ENCODE measurements at regions not wholly inside any gene's neighbourhood (a gene's known extent, or its start where the extent isn't known, plus 50 kb on each side); places are given as distances from the start of the nearest gene placed in this dataset.
"Not testable (repeated sequence)": the region's sequence is repeated elsewhere in the genome, so short reads cannot be mapped to it uniquely, and the experiment has no call there.

GRCh38 chr16:7775072-7775488 lies 442.4 kb downstream of the RBFOX1 start:
- no peak for TF ChIP-seq CTCF (IDR thresholded peaks at IDR 0.05; ENCODE audit: borderline replicate concordance, insufficient read depth, low read depth, low read length)
- H3K4me3 ChIP-seq (ENCODE audit: low read depth, low read length), result no peak overlapping the region

GRCh38 chr16:7772722-7773121 lies 440.1 kb downstream of the RBFOX1 start:
- H3K4me3 ChIP-seq (ENCODE audit: low read depth, low read length), result no peak overlapping the region
- no peak for TF ChIP-seq CTCF (IDR thresholded peaks at IDR 0.05; ENCODE audit: borderline replicate concordance, insufficient read depth, low read depth, low read length)

GRCh38 chr16:7769091-7769490 lies 436.4 kb downstream of the RBFOX1 start:
- H3K4me3 ChIP-seq (ENCODE audit: low read depth, low read length), result not testable (repeated sequence)

- no peak overlapping the region for H3K4me3 ChIP-seq (ENCODE audit: low read depth, low read length)
- no peak for TF ChIP-seq CTCF (IDR thresholded peaks at IDR 0.05; ENCODE audit: borderline replicate concordance, insufficient read depth, low read depth, low read length)
These were observed 432.5 kb downstream of the RBFOX1 start for GRCh38 chr16:7765079-7765550.

- no peak overlapping the region for H3K4me3 ChIP-seq (ENCODE audit: low read depth, low read length)
- TF ChIP-seq CTCF (IDR thresholded peaks at IDR 0.05; ENCODE audit: borderline replicate concordance, insufficient read depth, low read depth, low read length), result no peak
These were observed 430.5 kb downstream of the RBFOX1 start for GRCh38 chr16:7763111-7763510.
